CD4-positive, alpha-beta memory T cell (primary cell): ENCODE measurements at regions not wholly inside any gene's neighbourhood (a gene's known extent, or its start where the extent isn't known, plus 50 kb on each side); places are given as distances from the start of the nearest gene placed in this dataset.

Experiments used
- CTCF ChIA-PET: fragments of 350-600 bp; sonication (Branson Sonifier 250); formaldehyde crosslinking; loops from one replicate; lab custom pipeline; 2021; ENCODE audit warnings: inconsistent platforms; ENCODE audit not compliant: partially characterized antibody; lab: Charles Lee
- POLR2A ChIA-PET: fragments of 350-600 bp; sonication (Branson Sonifier 250); formaldehyde crosslinking; loops from one replicate; lab custom pipeline; 2021; ENCODE audit not compliant: partially characterized antibody; lab: Charles Lee
- DNase-seq, 5 donors: peaks; one replicate each; pipeline versions ENCODE4 v3.0.0 to v3.0.0-alpha.2; 2020 to 2022; ENCODE audit warnings: mixed read lengths in 1 of 5
- H3K27ac ChIP-seq: one replicate; pipeline ENCODE4 v1.7.0; 2013; ENCODE audit warnings: low read depth, low read length
- H3K27me3 ChIP-seq: 2 replicates; pipeline ENCODE4 v1.7.0; 2013; ENCODE audit warnings: mild to moderate bottlenecking, low read length, moderate library complexity; ENCODE audit not compliant: insufficient read depth
- H3K36me3 ChIP-seq: 2 replicates; pipeline ENCODE4 v1.7.0; 2013; ENCODE audit warnings: mild to moderate bottlenecking, low read length, moderate library complexity; ENCODE audit not compliant: insufficient read depth
- H3K4me1 ChIP-seq: 2 replicates; pipeline ENCODE4 v1.7.0; 2013; ENCODE audit warnings: mild to moderate bottlenecking, low read length, moderate library complexity; ENCODE audit not compliant: insufficient read depth
- H3K4me3 ChIP-seq, 2 donors: one replicate each; pipeline ENCODE4 v1.7.0; 2013; ENCODE audit warnings: low read length in 2 of 2, mild to moderate bottlenecking in 1 of 2
- H3K9me3 ChIP-seq, 2 donors: one replicate each; pipeline ENCODE4 v1.7.0; 2013; ENCODE audit warnings: low read length in 2 of 2, control low read depth in 1 of 2; ENCODE audit not compliant: control insufficient read depth in 1 of 2
- H3K27ac Mint-ChIP-seq, 7 donors: one replicate each; pipeline ENCODE4 v1.8.0; 2020 to 2021; ENCODE audit warnings: mixed read lengths in 7 of 7, mild to moderate bottlenecking in 6 of 7, inconsistent platforms in 3 of 7, moderate library complexity in 3 of 7
- H3K27me3 Mint-ChIP-seq, 2 donors: one replicate each; pipeline ENCODE4 v1.8.0; 2020 to 2021; ENCODE audit warnings: mixed read lengths in 2 of 2
- H3K36me3 Mint-ChIP-seq, 2 donors: one replicate each; pipeline ENCODE4 v1.8.0; 2020 to 2021; ENCODE audit warnings: mixed read lengths in 2 of 2, inconsistent platforms in 1 of 2, mild to moderate bottlenecking in 1 of 2
- H3K4me1 Mint-ChIP-seq, 4 donors: one replicate each; pipeline ENCODE4 v1.8.0; 2020 to 2021; ENCODE audit warnings: mixed read lengths in 4 of 4, mild to moderate bottlenecking in 1 of 4
- H3K4me3 Mint-ChIP-seq, 8 donors: one replicate each; pipeline ENCODE4 v1.8.0; 2020 to 2021; ENCODE audit warnings: mixed read lengths in 8 of 8, mild to moderate bottlenecking in 7 of 8, moderate library complexity in 6 of 8, inconsistent platforms in 3 of 8
- H3K9me3 Mint-ChIP-seq, 8 donors: one replicate each; pipeline ENCODE4 v1.8.0; 2020 to 2021; ENCODE audit warnings: mixed read lengths in 8 of 8, mild to moderate bottlenecking in 5 of 8, inconsistent platforms in 3 of 8, moderate library complexity in 1 of 8
- intact Hi-C: fragments of 100-400 bp; cut with micrococcal nuclease; formaldehyde crosslinking; loops from one replicate; pipeline ENCODE4 v1.15.1; 2023

GRCh38 chr17:77853191-77853977, 105.1 kb upstream of the TNRC6C start:
- peaks cover 12% of the 10 kb centered on the region for H3K4me1 ChIP-seq
- POLR2A ChIA-PET, result no interaction called here
- CTCF ChIA-PET, result interaction anchor here (1.1 kb wide), 1 partner anchor 81 kb away, joined by 3 read pairs; no protein-coding TSS in a partner anchor
- Mint-ChIP-seq H3K4me3 (no peak overlapping the region), H3K36me3 (no peaks in the 10 kb centered on the region), H3K27ac (no peak overlapping the region), H3K27me3 (no peaks in the 10 kb centered on the region), H3K9me3 (no peaks in the 10 kb centered on the region), H3K4me1 (peaks cover 2 to 12% (median 8%) of the 10 kb centered on the region in 4 donors)
- no peak overlapping the region for H3K27ac ChIP-seq
- H3K36me3 ChIP-seq, result no peaks in the 10 kb centered on the region
- H3K27me3 ChIP-seq, result no peaks in the 10 kb centered on the region
- intact Hi-C loops, result no loop called here
- DNase-seq, result no peak
- H3K4me3 ChIP-seq, result no peak overlapping the region
- no peaks in the 10 kb centered on the region for H3K9me3 ChIP-seq

- ChIA-PET POLR2A (no interaction called here), CTCF (no interaction called here)
- Mint-ChIP-seq H3K36me3 (no peaks in the 10 kb centered on the region), H3K4me3 (no peak overlapping the region), H3K27ac (peak overlapping the region in 1 of 7 donors; percentile 22), H3K4me1 (peaks cover 2 to 12% (median 8%) of the 10 kb centered on the region in 4 donors), H3K9me3 (no peaks in the 10 kb centered on the region), H3K27me3 (no peaks in the 10 kb centered on the region)
- DNase-seq, result no peak
- no peak overlapping the region for H3K4me3 ChIP-seq
- intact Hi-C loops, result no loop called here
- no peak overlapping the region for H3K27ac ChIP-seq
- H3K36me3 ChIP-seq, result no peaks in the 10 kb centered on the region
- no peaks in the 10 kb centered on the region for H3K9me3 ChIP-seq
- H3K27me3 ChIP-seq, result no peaks in the 10 kb centered on the region
- peaks cover 10% of the 10 kb centered on the region for H3K4me1 ChIP-seq
Measured at GRCh38 chr17:77854083-77854758, 104.3 kb upstream of the TNRC6C start.

- H3K4me3 Mint-ChIP-seq, result no peak overlapping the region
- Histone ChIP-seq H3K27me3 (no peaks in the 10 kb centered on the region), H3K4me1 (peaks cover 10% of the 10 kb centered on the region), H3K9me3 (no peaks in the 10 kb centered on the region), H3K27ac (no peak overlapping the region), H3K36me3 (no peaks in the 10 kb centered on the region), H3K4me3 (no peak overlapping the region)
- H3K4me1 Mint-ChIP-seq, result peaks cover 2 to 12% (median 8%) of the 10 kb centered on the region in 4 donors
- ChIA-PET POLR2A (no interaction called here), CTCF (no interaction called here)
- H3K27ac Mint-ChIP-seq, result peak overlapping the region in 3 of 7 donors; percentile 22 to 58 (median 26)
- intact Hi-C loops, result no loop called here
- no peaks in the 10 kb centered on the region for H3K27me3 Mint-ChIP-seq
- no peaks in the 10 kb centered on the region for H3K36me3 Mint-ChIP-seq
- no peak for DNase-seq
- H3K9me3 Mint-ChIP-seq, result no peaks in the 10 kb centered on the region
Measured at GRCh38 chr17:77854759-77855745, 103.5 kb upstream of the TNRC6C start.

GRCh38 chr17:77856551-77857305, 101.8 kb upstream of the TNRC6C start:
- no peak overlapping the region for H3K4me3 ChIP-seq
- ChIA-PET CTCF (no interaction called here), POLR2A (interaction anchor here (1.0 kb wide), 1 partner anchor 9 kb away, joined by 3 read pairs; no protein-coding TSS in a partner anchor)
- H3K27ac ChIP-seq, result no peak overlapping the region
- Mint-ChIP-seq H3K4me3 (no peak overlapping the region), H3K27ac (no peak overlapping the region), H3K9me3 (peaks cover 0 to 2% (median 0%) of the 10 kb centered on the region in 8 donors), H3K4me1 (peaks cover 6 to 12% (median 9%) of the 10 kb centered on the region in 4 donors), H3K27me3 (no peaks in the 10 kb centered on the region), H3K36me3 (no peaks in the 10 kb centered on the region)
- H3K36me3 ChIP-seq, result no peaks in the 10 kb centered on the region
- no peak for DNase-seq
- no peaks in the 10 kb centered on the region for H3K27me3 ChIP-seq
- intact Hi-C loops, result no loop called here
- H3K9me3 ChIP-seq, result no peaks in the 10 kb centered on the region
- H3K4me1 ChIP-seq, result peaks cover 10% of the 10 kb centered on the region

- DNase-seq, result no peak
- Histone ChIP-seq H3K36me3 (no peaks in the 10 kb centered on the region), H3K27ac (no peak overlapping the region), H3K4me1 (peaks cover 10% of the 10 kb centered on the region), H3K4me3 (no peak overlapping the region), H3K27me3 (no peaks in the 10 kb centered on the region), H3K9me3 (no peaks in the 10 kb centered on the region)
- H3K9me3 Mint-ChIP-seq, result peaks cover 0 to 2% (median 0%) of the 10 kb centered on the region in 8 donors
- ChIA-PET CTCF (no interaction called here), POLR2A (interaction anchor here (1.0 kb wide), 1 partner anchor 9 kb away, joined by 3 read pairs; no protein-coding TSS in a partner anchor)
- no peaks in the 10 kb centered on the region for H3K27me3 Mint-ChIP-seq
- no peaks in the 10 kb centered on the region for H3K36me3 Mint-ChIP-seq
- H3K4me1 Mint-ChIP-seq, result peaks cover 7 to 12% (median 9%) of the 10 kb centered on the region in 4 donors
- no peak overlapping the region for H3K4me3 Mint-ChIP-seq
- intact Hi-C loops, result no loop called here
- H3K27ac Mint-ChIP-seq, result no peak overlapping the region
Measured at GRCh38 chr17:77857306-77857555, 101.3 kb upstream of the TNRC6C start.

- no peak overlapping the region for H3K4me3 ChIP-seq
- peaks cover 10% of the 10 kb centered on the region for H3K4me1 ChIP-seq
- no peaks in the 10 kb centered on the region for H3K36me3 Mint-ChIP-seq
- intact Hi-C loops, result no loop called here
- no peaks in the 10 kb centered on the region for H3K36me3 ChIP-seq
- H3K4me1 Mint-ChIP-seq, result peaks cover 7 to 12% (median 11%) of the 10 kb centered on the region in 4 donors
- peak overlapping the region in 1 of 7 donors; percentile 12 for H3K27ac Mint-ChIP-seq
- no peak overlapping the region for H3K4me3 Mint-ChIP-seq
- H3K27ac ChIP-seq, result no peak overlapping the region
- no peaks in the 10 kb centered on the region for H3K27me3 Mint-ChIP-seq
- peaks cover 0 to 2% (median 0%) of the 10 kb centered on the region in 8 donors for H3K9me3 Mint-ChIP-seq
- H3K9me3 ChIP-seq, result no peaks in the 10 kb centered on the region
- H3K27me3 ChIP-seq, result no peaks in the 10 kb centered on the region
- no peak for DNase-seq
- CTCF ChIA-PET, result no interaction called here
- POLR2A ChIA-PET, result interaction anchor here (1.0 kb wide), 1 partner anchor 9 kb away, joined by 3 read pairs; no protein-coding TSS in a partner anchor
Measured at GRCh38 chr17:77857613-77858012, 100.9 kb upstream of the TNRC6C start.
